ENCODE measurements at regions not wholly inside any gene's neighbourhood (a gene's known extent, or its start where the extent isn't known, plus 50 kb on each side); places are given as distances from the start of the nearest gene placed in this dataset.

DNA sequence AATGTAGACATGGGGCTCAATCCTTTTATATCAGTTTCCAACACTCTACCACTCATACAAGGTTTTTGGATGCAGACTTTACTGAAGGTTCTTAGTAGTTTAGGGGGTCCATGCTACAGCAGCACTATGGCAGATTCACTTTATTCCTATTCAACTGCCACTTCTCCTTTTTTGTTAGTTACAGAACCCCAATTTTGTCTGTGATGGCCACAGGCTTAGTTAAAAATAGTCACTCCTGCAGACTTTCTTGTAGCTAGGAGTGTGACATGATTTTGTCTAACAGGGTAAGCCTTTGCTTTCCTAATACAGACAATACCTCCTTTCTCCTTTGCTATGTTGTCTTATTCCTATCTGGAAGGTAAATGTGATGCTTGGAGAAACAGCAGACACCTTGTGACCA is 90.0 kb upstream of the SLC24A3 start:
- TF ChIP-seq, protein P1, sequence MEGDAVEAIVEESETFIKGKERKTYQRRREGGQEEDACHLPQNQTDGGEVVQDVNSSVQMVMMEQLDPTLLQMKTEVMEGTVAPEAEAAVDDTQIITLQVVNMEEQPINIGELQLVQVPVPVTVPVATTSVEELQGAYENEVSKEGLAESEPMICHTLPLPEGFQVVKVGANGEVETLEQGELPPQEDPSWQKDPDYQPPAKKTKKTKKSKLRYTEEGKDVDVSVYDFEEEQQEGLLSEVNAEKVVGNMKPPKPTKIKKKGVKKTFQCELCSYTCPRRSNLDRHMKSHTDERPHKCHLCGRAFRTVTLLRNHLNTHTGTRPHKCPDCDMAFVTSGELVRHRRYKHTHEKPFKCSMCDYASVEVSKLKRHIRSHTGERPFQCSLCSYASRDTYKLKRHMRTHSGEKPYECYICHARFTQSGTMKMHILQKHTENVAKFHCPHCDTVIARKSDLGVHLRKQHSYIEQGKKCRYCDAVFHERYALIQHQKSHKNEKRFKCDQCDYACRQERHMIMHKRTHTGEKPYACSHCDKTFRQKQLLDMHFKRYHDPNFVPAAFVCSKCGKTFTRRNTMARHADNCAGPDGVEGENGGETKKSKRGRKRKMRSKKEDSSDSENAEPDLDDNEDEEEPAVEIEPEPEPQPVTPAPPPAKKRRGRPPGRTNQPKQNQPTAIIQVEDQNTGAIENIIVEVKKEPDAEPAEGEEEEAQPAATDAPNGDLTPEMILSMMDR (IDR thresholded peaks at IDR 0.05; ENCODE audit: insufficient read depth, low read length, missing control alignments) = no peak
- no peak for DNase-seq (ENCODE audit: low read depth, low spot score)
- H3K4me3 ChIP-seq (ENCODE audit: low read depth, low read length) = no peak overlapping the region
- CTCF ChIA-PET = no interaction called here
- POLR2A ChIA-PET = no interaction called here

- no peak for DNase-seq (ENCODE audit: low read depth, low spot score)
- H3K4me3 ChIP-seq (ENCODE audit: low read depth, low read length) = no peak overlapping the region
- ChIA-PET CTCF (no interaction called here), POLR2A (no interaction called here)
- TF ChIP-seq, protein P1 (IDR thresholded peaks at IDR 0.05; ENCODE audit: insufficient read depth, low read length, missing control alignments) = no peak
These were observed 86.9 kb upstream of the SLC24A3 start for GRCh38 chr20:19125508-19125907.

GRCh38 chr20:19129306-19129705 is 83.1 kb upstream of the SLC24A3 start:
- TF ChIP-seq, protein P1 (IDR thresholded peaks at IDR 0.05; ENCODE audit: insufficient read depth, low read length, missing control alignments) = no peak
- POLR2A ChIA-PET = no interaction called here
- no peak overlapping the region for H3K4me3 ChIP-seq (ENCODE audit: low read depth, low read length)
- no peak for DNase-seq (ENCODE audit: low read depth, low spot score)
- CTCF ChIA-PET = no interaction called here

- H3K4me3 ChIP-seq (ENCODE audit: low read depth, low read length) = no peak overlapping the region
- POLR2A ChIA-PET = no interaction called here
- CTCF ChIA-PET = no interaction called here
- DNase-seq (ENCODE audit: low read depth, low spot score) = no peak
- TF ChIP-seq, protein P1 (IDR thresholded peaks at IDR 0.05; ENCODE audit: insufficient read depth, low read length, missing control alignments) = no peak
These were observed 82.3 kb upstream of the SLC24A3 start for GRCh38 chr20:19129976-19130612.

- TF ChIP-seq, protein P1 (IDR thresholded peaks at IDR 0.05; ENCODE audit: insufficient read depth, low read length, missing control alignments) = no peak
- DNase-seq (ENCODE audit: low read depth, low spot score) = no peak
- POLR2A ChIA-PET = no interaction called here
- CTCF ChIA-PET = no interaction called here
- H3K4me3 ChIP-seq (ENCODE audit: low read depth, low read length) = no peak overlapping the region
These were observed 81.8 kb upstream of the SLC24A3 start for GRCh38 chr20:19130613-19130984.

GRCh38 chr20:19137641-19138040 is 74.8 kb upstream of the SLC24A3 start:
- POLR2A ChIA-PET = no interaction called here
- DNase-seq (ENCODE audit: low read depth, low spot score) = no peak
- H3K4me3 ChIP-seq (ENCODE audit: low read depth, low read length) = no peak overlapping the region
- CTCF ChIA-PET = no interaction called here
- TF ChIP-seq, protein P1 (IDR thresholded peaks at IDR 0.05; ENCODE audit: insufficient read depth, low read length, missing control alignments) = no peak
